ENCODE measurements at regions not wholly inside any gene's neighbourhood (a gene's known extent, or its start where the extent isn't known, plus 50 kb on each side); places are given as distances from the start of the nearest gene placed in this dataset.
"Not testable (repeated sequence)": the region's sequence is repeated elsewhere in the genome, so short reads cannot be mapped to it uniquely, and the experiment has no call there.

DNA sequence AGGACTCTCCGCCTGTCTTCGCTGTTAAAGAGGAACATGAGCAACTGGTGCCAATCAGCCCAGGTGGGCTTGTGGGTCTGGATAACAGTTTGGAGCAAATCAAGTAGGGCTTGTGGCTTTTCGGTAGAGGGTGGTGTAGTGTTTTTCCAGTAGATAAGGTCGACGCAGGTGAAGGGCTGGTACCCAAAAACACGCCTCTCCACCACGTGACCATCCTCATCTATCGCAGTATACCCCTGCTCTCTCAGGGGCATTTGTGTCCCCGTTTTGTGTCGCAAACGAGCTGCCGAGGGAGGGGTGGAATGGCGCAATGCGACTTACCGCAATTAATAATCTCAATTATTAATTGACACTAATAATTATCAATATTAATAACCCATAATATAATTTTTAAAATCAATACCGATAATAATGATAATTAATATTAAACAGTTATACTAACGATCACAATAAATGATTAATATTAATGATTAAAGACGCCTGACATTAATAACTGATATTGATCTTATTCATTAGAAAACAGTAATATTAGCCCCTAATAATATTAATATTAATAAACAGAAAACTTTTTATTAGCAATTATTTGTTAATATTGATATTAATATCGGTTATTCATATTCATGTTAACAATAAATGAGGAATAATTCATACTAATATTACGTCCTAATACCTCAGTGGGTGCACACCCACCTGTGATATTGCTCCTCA is 130.8 kb downstream of the ADRA2C start:
- H3K9me3 ChIP-seq (ENCODE audit: control insufficient read depth in 2 of 2, insufficient read depth in 1 of 2, low read depth in 1 of 2, low read length in 1 of 2); FAIRE-seq; H3K27me3 ChIP-seq (ENCODE audit: control insufficient read depth in 3 of 3, insufficient read depth in 3 of 3, low read length in 3 of 3); H3K4me1 ChIP-seq (ENCODE audit: control insufficient read depth in 3 of 3, insufficient read depth in 2 of 3, low read depth in 1 of 3, low read length in 2 of 3); DNase-seq; H3K4me3 ChIP-seq (ENCODE audit: low read depth in 1 of 3, low read length in 3 of 3); H3K36me3 ChIP-seq (ENCODE audit: control insufficient read depth in 3 of 3, insufficient read depth in 2 of 3, low read depth in 1 of 3, low read length in 3 of 3); H3K27ac ChIP-seq (ENCODE audit: low read depth in 1 of 3, low read length in 2 of 3): not testable (repeated sequence)
- 87 to 90% (median 89%) methylated on average over 20 of the region's 20 CpGs for WGBS, 3 donors

DNA sequence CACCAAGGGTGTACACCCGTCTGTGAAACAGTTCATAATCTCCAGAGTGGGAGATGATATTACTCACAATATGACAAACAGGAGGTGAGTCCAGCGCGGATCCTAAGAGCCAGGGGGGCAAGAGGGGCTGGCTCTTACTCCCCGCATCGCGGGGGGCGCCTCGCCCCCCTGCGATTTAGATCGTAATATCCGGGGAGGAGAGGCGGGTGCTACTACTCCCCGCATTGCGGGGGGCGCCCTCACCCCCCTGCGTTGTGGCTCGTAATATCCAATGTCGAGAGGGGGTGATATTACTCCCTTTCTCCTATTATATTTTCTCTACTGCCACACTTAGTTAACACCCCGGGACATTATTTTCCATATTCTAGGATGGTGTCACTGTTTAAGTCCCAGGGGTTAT is 131.9 kb downstream of the ADRA2C start:
- FAIRE-seq (no peak), DNase-seq (no peak)
- Histone ChIP-seq H3K36me3 (ENCODE audit: control insufficient read depth in 3 of 3, insufficient read depth in 2 of 3, low read depth in 1 of 3, low read length in 3 of 3) (no peaks in the 10 kb centered on the region), H3K9me3 (ENCODE audit: control insufficient read depth in 2 of 2, insufficient read depth in 1 of 2, low read depth in 1 of 2, low read length in 1 of 2) (no peaks in the 10 kb centered on the region), H3K27me3 (ENCODE audit: control insufficient read depth in 3 of 3, insufficient read depth in 3 of 3, low read length in 3 of 3) (no peaks in the 10 kb centered on the region), H3K4me3 (ENCODE audit: low read depth in 1 of 3, low read length in 3 of 3) (no peak overlapping the region), H3K4me1 (ENCODE audit: control insufficient read depth in 3 of 3, insufficient read depth in 2 of 3, low read depth in 1 of 3, low read length in 2 of 3) (no peaks in the 10 kb centered on the region), H3K27ac (ENCODE audit: low read depth in 1 of 3, low read length in 2 of 3) (no peak overlapping the region)
- WGBS, 3 donors, result 82 to 88% (median 88%) methylated on average over 17 to 19 of the region's 19 CpGs

GRCh38 chr4:3898928-3899327 is 132.7 kb downstream of the ADRA2C start:
- DNase-seq; FAIRE-seq; H3K4me1 ChIP-seq (ENCODE audit: control insufficient read depth in 3 of 3, insufficient read depth in 2 of 3, low read depth in 1 of 3, low read length in 2 of 3); H3K4me3 ChIP-seq (ENCODE audit: low read depth in 1 of 3, low read length in 3 of 3); H3K9me3 ChIP-seq (ENCODE audit: control insufficient read depth in 2 of 2, insufficient read depth in 1 of 2, low read depth in 1 of 2, low read length in 1 of 2); H3K27ac ChIP-seq (ENCODE audit: low read depth in 1 of 3, low read length in 2 of 3); H3K36me3 ChIP-seq (ENCODE audit: control insufficient read depth in 3 of 3, insufficient read depth in 2 of 3, low read depth in 1 of 3, low read length in 3 of 3); H3K27me3 ChIP-seq (ENCODE audit: control insufficient read depth in 3 of 3, insufficient read depth in 3 of 3, low read length in 3 of 3): not testable (repeated sequence)
- WGBS, 3 donors, result 78 to 89% (median 87%) methylated on average over 10 of the region's 10 CpGs

- H3K27me3 ChIP-seq (ENCODE audit: control insufficient read depth in 3 of 3, insufficient read depth in 3 of 3, low read length in 3 of 3); H3K4me1 ChIP-seq (ENCODE audit: control insufficient read depth in 3 of 3, insufficient read depth in 2 of 3, low read depth in 1 of 3, low read length in 2 of 3); FAIRE-seq; H3K9me3 ChIP-seq (ENCODE audit: control insufficient read depth in 2 of 2, insufficient read depth in 1 of 2, low read depth in 1 of 2, low read length in 1 of 2); DNase-seq; H3K36me3 ChIP-seq (ENCODE audit: control insufficient read depth in 3 of 3, insufficient read depth in 2 of 3, low read depth in 1 of 3, low read length in 3 of 3); H3K4me3 ChIP-seq (ENCODE audit: low read depth in 1 of 3, low read length in 3 of 3); H3K27ac ChIP-seq (ENCODE audit: low read depth in 1 of 3, low read length in 2 of 3): not testable (repeated sequence)
- WGBS, 3 donors, result 52 to 60% (median 57%) methylated on average over 12 to 14 of the region's 15 CpGs
Observed at GRCh38 chr4:3904264-3904955, 138.2 kb downstream of the ADRA2C start.

DNA sequence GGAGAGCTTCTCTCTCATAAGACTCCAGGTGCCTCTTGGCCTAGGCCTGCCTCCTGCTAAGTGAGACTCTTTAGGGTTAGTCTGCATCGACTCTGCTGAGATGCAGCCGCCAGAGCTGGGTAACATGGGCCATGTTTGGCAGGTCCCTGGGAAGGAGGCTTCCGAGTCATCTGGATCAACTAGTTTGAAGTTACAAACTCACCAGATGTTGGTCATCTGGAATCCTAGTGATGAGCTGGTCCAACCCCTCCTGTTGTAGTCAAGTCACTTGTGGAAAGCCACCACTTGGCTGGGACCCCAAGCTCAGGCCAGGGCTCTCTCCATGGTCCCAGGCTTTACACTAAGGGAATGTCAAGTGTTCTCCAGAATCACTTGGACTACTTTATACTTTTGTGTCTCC is 143.4 kb downstream of the ADRA2C start:
- not testable (repeated sequence) for H3K9me3 ChIP-seq (ENCODE audit: control insufficient read depth in 2 of 2, insufficient read depth in 1 of 2, low read depth in 1 of 2, low read length in 1 of 2); FAIRE-seq; H3K27ac ChIP-seq (ENCODE audit: low read depth in 1 of 3, low read length in 2 of 3); H3K36me3 ChIP-seq (ENCODE audit: control insufficient read depth in 3 of 3, insufficient read depth in 2 of 3, low read depth in 1 of 3, low read length in 3 of 3); H3K27me3 ChIP-seq (ENCODE audit: control insufficient read depth in 3 of 3, insufficient read depth in 3 of 3, low read length in 3 of 3); DNase-seq; H3K4me3 ChIP-seq (ENCODE audit: low read depth in 1 of 3, low read length in 3 of 3); H3K4me1 ChIP-seq (ENCODE audit: control insufficient read depth in 3 of 3, insufficient read depth in 2 of 3, low read depth in 1 of 3, low read length in 2 of 3)
- 92 to 98% (median 97%) methylated on average over 3 of the region's 3 CpGs for WGBS, 3 donors

DNA sequence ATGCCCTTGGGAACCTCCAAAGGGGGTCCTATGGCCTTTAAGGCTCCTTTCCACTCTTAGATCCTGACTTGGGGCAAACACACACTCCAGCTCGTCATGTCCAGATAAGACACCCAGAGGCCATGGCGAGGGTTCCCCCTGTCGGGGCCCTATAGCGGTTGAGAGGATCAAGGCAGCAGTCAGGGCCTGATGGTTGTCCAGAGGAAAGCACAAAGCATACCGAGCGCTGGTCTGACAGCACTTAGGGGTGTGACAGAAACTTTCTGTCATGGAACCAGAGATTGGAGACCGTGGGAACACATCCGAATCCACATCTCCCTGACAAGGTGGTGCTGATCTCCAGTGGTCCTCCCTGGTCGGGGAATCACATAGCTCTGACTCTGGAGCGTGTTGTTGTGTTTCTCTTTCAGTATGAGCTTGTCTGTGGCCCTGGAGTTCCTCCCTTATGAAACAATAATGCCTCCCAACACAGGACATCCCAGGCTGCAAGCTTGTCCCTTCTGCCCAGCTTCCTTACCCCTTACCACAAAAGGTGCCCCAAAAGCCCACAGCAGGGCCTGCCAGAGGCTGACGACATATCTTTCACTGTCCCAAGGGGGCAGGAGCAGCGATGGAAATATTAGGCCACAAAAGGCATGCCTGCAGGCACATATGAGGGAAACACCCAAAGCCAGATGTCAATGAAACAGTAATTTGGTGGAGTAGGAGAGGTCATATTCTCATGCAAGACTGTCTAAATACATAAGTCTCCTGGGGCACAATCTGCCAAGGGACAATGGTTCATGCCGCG is 144.2 kb downstream of the ADRA2C start:
- H3K4me3 ChIP-seq (ENCODE audit: low read depth in 1 of 3, low read length in 3 of 3); DNase-seq; H3K27ac ChIP-seq (ENCODE audit: low read depth in 1 of 3, low read length in 2 of 3); H3K27me3 ChIP-seq (ENCODE audit: control insufficient read depth in 3 of 3, insufficient read depth in 3 of 3, low read length in 3 of 3); H3K4me1 ChIP-seq (ENCODE audit: control insufficient read depth in 3 of 3, insufficient read depth in 2 of 3, low read depth in 1 of 3, low read length in 2 of 3); H3K9me3 ChIP-seq (ENCODE audit: control insufficient read depth in 2 of 2, insufficient read depth in 1 of 2, low read depth in 1 of 2, low read length in 1 of 2); H3K36me3 ChIP-seq (ENCODE audit: control insufficient read depth in 3 of 3, insufficient read depth in 2 of 3, low read depth in 1 of 3, low read length in 3 of 3); FAIRE-seq: not testable (repeated sequence)
- 81 to 85% (median 82%) methylated on average over 14 of the region's 14 CpGs for WGBS, 3 donors

GRCh38 chr4:3911252-3911856 is 145.2 kb downstream of the ADRA2C start:
- WGBS, 3 donors, result 85% methylated on average over 19 of the region's 19 CpGs
- no peaks in the 10 kb centered on the region for H3K9me3 ChIP-seq (ENCODE audit: control insufficient read depth in 2 of 2, insufficient read depth in 1 of 2, low read depth in 1 of 2, low read length in 1 of 2)
- no peaks in the 10 kb centered on the region for H3K4me1 ChIP-seq (ENCODE audit: control insufficient read depth in 3 of 3, insufficient read depth in 2 of 3, low read depth in 1 of 3, low read length in 2 of 3)
- no peak overlapping the region for H3K4me3 ChIP-seq (ENCODE audit: low read depth in 1 of 3, low read length in 3 of 3)
- DNase-seq (no peak), FAIRE-seq (no peak)
- no peaks in the 10 kb centered on the region for H3K36me3 ChIP-seq (ENCODE audit: control insufficient read depth in 3 of 3, insufficient read depth in 2 of 3, low read depth in 1 of 3, low read length in 3 of 3)
- no peak overlapping the region for H3K27ac ChIP-seq (ENCODE audit: low read depth in 1 of 3, low read length in 2 of 3)
- H3K27me3 ChIP-seq (ENCODE audit: control insufficient read depth in 3 of 3, insufficient read depth in 3 of 3, low read length in 3 of 3), result no peaks in the 10 kb centered on the region

- not testable (repeated sequence) for FAIRE-seq; H3K36me3 ChIP-seq (ENCODE audit: control insufficient read depth in 3 of 3, insufficient read depth in 2 of 3, low read depth in 1 of 3, low read length in 3 of 3); H3K4me3 ChIP-seq (ENCODE audit: low read depth in 1 of 3, low read length in 3 of 3); H3K4me1 ChIP-seq (ENCODE audit: control insufficient read depth in 3 of 3, insufficient read depth in 2 of 3, low read depth in 1 of 3, low read length in 2 of 3); DNase-seq; H3K9me3 ChIP-seq (ENCODE audit: control insufficient read depth in 2 of 2, insufficient read depth in 1 of 2, low read depth in 1 of 2, low read length in 1 of 2); H3K27ac ChIP-seq (ENCODE audit: low read depth in 1 of 3, low read length in 2 of 3); H3K27me3 ChIP-seq (ENCODE audit: control insufficient read depth in 3 of 3, insufficient read depth in 3 of 3, low read length in 3 of 3)
- WGBS, 3 donors, result 86 to 87% (median 87%) methylated on average over 4 of the region's 4 CpGs
Observed at GRCh38 chr4:3914511-3914910, 148.3 kb downstream of the ADRA2C start.
